Panc1 (cell line): ENCODE measurements at regions not wholly inside any gene's neighbourhood (a gene's known extent, or its start where the extent isn't known, plus 50 kb on each side); places are given as distances from the start of the nearest gene placed in this dataset.

Experiments
- CTCF ChIP-seq: fragments of 450-650 bp; IDR thresholded peaks from 2 replicates; pipeline ENCODE4 v1.5.1; 2017; ENCODE audit warnings: mild to moderate bottlenecking
- POLR2AphosphoS5 ChIP-seq: IDR thresholded peaks from 2 replicates; pipeline ENCODE4 v1.6.1; 2012; ENCODE audit warnings: mild to moderate bottlenecking, low read depth, low read length, moderate library complexity
- TCF7L2 ChIP-seq: IDR thresholded peaks from 2 replicates; pipeline ENCODE4 v1.6.1; 2011; ENCODE audit warnings: mild to moderate bottlenecking, low read depth, low read length, inconsistent platforms

- TF ChIP-seq CTCF (no peak), POLR2AphosphoS5 (no peak), TCF7L2 (no peak)
Observed at GRCh38 chr10:131560166-131560565, 248.6 kb upstream of the TCERG1L start.
